ENCODE measurements at regions not wholly inside any gene's neighbourhood (a gene's known extent, or its start where the extent isn't known, plus 50 kb on each side); places are given as distances from the start of the nearest gene placed in this dataset.

GRCh38 chr1:199684686-199685273 lies 342.7 kb upstream of the NR5A2 start:
- DNase-seq: no peak

- no peak for DNase-seq
Measured at GRCh38 chr1:199685369-199685768, 342.1 kb upstream of the NR5A2 start.

GRCh38 chr1:199687321-199687720 lies 340.2 kb upstream of the NR5A2 start:
- no peak for DNase-seq

DNA sequence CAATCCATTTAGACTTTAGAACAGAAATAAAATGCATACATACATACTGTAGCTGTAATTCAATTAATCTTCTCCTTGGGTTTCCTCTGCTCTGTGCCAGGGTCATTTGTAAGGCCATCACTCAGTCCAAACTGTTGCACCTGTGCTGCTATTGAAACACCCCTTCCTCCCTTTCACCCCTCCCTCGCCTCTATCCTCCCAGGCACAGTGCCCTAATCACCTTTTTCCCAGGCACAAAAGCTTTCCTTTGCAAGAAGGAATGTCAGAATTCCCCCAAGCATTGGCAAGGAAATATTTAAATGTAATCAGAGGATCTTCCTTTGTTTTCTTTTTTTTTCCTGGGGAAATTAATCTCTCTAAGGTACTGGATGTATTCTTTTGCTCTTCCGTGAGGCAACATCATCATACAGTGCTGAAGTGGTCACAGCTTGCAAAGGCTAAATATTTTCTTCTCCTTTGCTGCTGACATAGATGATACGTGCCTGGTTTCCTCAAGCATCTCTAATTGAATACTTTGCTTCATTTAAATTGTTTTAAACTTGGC lies 339.3 kb upstream of the NR5A2 start:
- DNase-seq: no peak

GRCh38 chr1:199688774-199689173 lies 338.7 kb upstream of the NR5A2 start:
- no peak for DNase-seq

DNA sequence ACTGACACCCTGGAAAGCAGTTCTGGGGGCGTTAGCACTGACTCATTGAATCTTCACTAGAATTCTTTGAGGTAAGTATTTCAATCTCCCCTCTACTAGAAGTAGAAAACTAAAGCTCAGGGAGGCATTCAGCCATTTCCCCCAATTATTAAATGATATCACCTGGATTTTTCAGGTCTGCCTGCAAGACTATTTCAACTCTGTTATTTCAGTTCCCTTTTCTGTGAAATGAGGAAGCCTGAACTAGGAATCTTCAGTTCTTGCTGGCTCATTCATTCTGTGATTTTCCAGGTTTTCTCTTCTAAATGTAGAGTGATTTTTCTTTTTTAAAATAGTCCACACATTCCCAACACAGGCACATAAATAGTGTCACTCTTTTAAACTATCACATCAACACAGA lies 337.0 kb upstream of the NR5A2 start:
- no peak for DNase-seq

GRCh38 chr1:199691540-199691939 lies 336.0 kb upstream of the NR5A2 start:
- no peak for DNase-seq

DNA sequence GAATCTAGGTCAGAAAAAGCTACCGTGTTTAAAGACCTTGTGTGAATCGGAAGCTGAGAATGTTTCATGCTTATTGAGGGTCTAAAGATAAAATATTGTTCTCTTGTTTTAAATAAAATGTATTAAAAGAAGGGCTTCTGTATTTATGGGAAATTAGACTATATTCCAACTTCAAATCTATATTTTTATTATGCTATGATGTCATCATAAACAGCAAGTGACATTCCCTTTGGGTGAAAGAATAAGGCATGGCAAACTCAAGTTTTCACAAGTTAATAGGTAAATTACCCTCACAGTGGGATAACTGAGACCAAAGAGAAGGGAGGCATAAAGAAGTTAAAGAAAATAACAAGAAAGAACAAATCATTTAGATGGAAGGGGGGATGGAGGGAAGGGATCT lies 333.8 kb upstream of the NR5A2 start:
- no peak for DNase-seq

DNA sequence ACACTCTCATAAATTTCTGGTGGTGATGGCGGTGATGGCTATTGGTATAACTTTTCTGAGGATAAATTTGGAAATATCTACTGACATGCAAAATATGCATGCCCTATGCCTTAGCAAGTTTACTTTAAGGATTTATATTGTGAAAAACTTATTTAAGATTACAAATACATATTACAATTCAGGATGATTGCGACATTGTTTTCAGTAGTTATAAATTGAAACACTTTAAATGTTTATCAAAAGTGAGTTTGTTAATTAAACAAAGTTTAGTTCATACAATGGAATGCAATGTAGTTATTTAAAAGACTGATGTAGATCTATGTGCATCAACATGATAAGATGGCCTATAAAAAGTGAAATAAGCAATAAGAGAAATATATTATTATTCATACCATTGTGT lies 331.3 kb upstream of the NR5A2 start:
- no peak for DNase-seq

- DNase-seq: no peak
Measured at GRCh38 chr1:199698222-199698621, 329.3 kb upstream of the NR5A2 start.

DNA sequence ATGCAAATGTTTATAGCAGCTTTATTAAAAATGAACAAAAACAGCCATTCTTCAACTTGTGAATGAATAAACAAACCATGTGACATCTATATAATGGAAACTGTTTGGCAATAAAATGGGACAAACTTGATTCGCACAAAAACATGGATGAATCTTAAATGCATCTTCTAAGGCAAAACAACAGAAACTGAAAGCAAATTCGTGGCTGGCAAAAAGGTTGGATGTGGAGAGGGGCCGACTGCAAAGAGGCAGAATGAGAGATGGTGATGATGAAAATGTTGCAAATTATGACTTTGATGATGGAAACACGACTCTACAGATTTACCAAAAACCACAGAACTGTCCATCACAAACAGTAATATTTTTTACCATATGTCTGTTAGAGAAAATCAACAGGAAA lies 327.0 kb upstream of the NR5A2 start:
- no peak for DNase-seq

DNA sequence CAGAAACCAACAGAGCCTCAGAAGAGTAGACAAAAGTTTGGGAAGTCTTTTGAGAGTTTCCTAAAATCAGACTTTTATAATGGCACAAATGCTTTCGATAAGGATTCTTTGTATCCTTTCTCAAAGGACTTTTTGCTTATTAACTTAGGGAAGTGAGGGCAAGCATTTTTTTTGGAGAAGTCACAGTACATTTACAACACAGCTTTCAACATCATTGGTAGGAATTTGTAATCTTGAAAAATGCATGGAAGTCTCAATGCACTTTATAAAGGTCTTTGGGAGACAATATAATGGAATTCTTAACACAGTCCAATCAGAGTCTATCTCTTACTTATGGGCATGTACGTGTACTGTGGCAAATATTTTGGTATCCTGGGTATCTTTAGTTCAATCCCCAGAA lies 325.8 kb upstream of the NR5A2 start:
- no peak for DNase-seq

DNA sequence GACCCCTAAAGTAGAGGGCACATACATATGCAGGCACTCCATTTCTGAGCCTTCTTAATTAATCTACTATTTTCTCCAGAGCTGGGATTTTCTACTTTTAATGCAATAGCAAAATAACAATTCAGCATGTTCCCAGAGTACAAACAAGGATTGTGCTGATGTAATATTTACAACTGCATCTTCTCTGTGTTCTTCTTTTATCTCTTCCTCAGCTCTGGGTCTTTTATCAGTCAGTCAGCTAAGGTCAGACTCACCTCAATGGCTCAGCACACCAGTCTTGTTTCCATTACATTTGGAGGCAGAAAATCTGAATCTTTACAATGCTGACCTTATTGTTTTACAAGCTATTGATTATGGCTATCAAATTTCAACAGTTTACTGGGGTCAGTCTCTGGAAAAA lies 323.3 kb upstream of the NR5A2 start:
- DNase-seq: no peak

DNA sequence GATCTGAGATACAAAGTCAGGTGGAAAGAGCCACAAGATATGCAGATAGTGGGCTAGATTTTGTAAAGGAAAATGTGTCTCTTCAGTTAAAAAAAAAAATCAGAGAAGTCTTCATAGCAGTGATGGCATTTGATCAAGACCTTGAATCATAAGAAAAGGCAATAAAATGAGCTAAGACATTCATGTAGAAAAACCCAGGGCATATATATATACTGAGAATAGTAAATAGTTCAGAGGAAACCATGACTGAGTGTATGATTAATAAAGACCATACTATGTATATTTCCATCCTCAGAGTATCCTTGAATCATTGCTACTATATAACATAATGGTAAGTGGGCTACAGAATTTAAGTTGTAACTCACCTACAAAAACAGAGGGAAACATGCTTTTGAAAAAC lies 321.7 kb upstream of the NR5A2 start:
- DNase-seq: no peak

- no peak for DNase-seq
Measured at GRCh38 chr1:199706826-199707606, 320.5 kb upstream of the NR5A2 start.

- no peak for DNase-seq
Measured at GRCh38 chr1:199710974-199711373, 316.5 kb upstream of the NR5A2 start.

DNA sequence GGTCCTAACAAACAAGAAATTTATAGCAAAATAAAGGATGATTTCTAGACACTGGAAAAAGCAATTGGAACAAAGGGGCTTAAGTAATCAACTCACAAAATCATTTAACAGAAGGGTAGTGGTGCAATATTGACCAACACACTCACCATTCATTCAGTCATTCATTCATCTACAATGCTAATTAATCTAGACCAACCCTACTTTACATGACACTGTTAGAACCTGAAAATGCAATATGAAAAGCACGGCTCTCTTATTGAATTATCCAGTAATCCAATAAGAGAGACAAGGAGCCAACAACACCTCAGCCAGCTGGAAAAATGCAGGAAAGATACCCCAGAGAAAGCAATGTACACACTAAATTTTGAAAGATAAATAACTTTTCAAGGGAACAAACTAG lies 310.8 kb upstream of the NR5A2 start:
- no peak for DNase-seq

DNA sequence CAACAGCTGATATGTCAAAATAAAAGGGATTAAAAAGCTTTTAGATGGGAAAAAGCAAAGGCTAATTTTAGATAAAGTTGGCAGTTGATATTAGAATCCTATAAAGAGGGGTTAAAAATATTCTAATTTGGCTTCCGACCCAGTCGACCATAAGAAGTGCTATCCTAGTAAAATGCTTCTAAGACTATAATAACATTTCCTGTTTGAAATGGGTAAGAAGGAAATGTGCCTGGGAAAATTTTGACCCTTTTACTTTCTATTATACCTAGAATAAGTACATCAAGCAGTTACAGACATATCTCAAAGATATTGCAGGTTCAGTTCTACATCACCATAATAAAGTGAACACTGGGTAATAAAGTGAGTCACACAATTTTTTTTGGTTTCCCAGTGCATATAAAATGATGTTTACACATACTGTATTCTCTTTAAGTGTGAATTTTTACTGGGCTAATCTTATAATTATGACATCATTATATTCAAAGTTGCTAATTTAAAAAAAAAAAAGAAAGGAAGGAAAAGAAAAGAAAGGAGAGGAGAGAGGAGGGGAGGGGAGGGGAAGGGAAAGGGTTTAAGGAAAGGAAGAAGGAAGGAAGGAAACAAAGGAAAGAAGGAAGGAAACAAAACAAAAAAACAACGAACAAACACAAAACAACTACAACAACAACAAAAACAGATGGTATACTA lies 308.2 kb upstream of the NR5A2 start:
- no peak for DNase-seq

GRCh38 chr1:199720496-199720895 lies 307.0 kb upstream of the NR5A2 start:
- no peak for DNase-seq

DNA sequence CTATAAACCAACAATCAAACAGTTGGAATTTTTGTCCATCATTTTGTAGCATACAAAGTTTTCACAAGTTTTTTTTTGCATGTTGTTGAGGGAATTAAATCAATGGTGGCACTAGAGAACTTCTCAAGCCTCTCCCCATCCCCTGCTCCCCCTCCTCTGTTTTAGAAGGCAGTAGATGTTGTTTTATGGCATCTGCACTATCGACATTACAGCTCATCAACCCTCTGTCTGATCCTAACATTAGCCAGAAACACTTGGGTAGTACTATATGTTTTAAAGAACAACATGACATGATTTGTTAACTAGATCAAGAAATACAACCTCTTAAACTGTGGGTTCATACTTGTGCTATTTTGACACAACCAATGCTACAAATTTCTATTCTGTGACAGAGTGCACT lies 306.5 kb upstream of the NR5A2 start:
- no peak for DNase-seq

- no peak for DNase-seq
Measured at GRCh38 chr1:199723250-199723956, 304.1 kb upstream of the NR5A2 start.

- DNase-seq: no peak
Measured at GRCh38 chr1:199724049-199724448, 303.5 kb upstream of the NR5A2 start.

DNA sequence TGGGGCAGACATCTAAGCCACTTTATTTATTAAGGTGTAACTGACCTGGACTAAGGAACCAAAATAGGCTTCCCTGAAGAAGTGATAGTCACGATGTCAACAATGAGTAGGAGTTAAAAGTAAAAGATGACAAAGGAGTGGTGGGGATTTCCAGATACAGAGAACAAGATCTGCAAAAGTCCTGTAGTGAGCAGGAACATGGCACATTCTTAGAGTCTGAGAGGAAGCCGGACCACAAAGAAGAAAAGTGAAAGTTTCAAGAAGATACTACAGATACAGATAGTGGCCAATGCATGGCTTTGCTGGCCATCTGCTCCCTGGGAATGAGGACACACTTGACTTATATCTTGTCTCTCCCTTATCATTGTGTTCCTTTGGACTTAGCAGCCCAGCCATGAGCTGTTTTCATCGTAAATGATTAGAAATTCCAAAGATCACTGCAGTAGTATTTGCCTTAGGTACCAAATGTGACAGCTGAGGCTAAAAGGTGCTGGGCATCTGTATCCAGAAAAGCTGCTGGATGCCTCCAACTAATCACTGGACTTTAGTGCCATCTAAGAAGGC lies 302.4 kb upstream of the NR5A2 start:
- no peak for DNase-seq

Data from activated naive CD4-positive, alpha-beta T cell treated with anti-CD3 and anti-CD28 coated beads, Interleukin-2, amount 50 U/mL, for 16 hours (primary cell).